ENCODE measurements at regions not wholly inside any gene's neighbourhood (a gene's known extent, or its start where the extent isn't known, plus 50 kb on each side); places are given as distances from the start of the nearest gene placed in this dataset.

GRCh38 chr2:195119231-195119630 is 537.8 kb upstream of the SLC39A10 start:
- intact Hi-C loops (cut with DNase I; ENCODE audit: low total_unique reads): no loop called here
- in situ Hi-C loops (cut with MboI; ENCODE audit: low sequenced_read_pairs in 4 of 4): no loop called here
- no peak for DNase-seq
- H3K36me3 ChIP-seq: no peaks in the 10 kb centered on the region
- no peak overlapping the region for H3K4me3 ChIP-seq
- no peaks in the 10 kb centered on the region for H3K4me1 ChIP-seq
- TF ChIP-seq CTCF (IDR thresholded peaks at IDR 0.05 in 4 of 5, conservative IDR thresholded peaks at IDR 0.05 in 1 of 5): no peak
- TF ChIP-seq POLR2A (IDR thresholded peaks at IDR 0.05): no peak
- H3K27me3 ChIP-seq: no peaks in the 10 kb centered on the region
- H3K27ac ChIP-seq: no peak overlapping the region
- no peak for ATAC-seq
- H3K9me3 ChIP-seq: no peaks in the 10 kb centered on the region

GRCh38 chr2:195118276-195118675 is 538.8 kb upstream of the SLC39A10 start:
- no peaks in the 10 kb centered on the region for H3K36me3 ChIP-seq
- ATAC-seq (no peak), DNase-seq (no peak)
- intact Hi-C loops (cut with DNase I; ENCODE audit: low total_unique reads): no loop called here
- H3K4me1 ChIP-seq: no peaks in the 10 kb centered on the region
- no peaks in the 10 kb centered on the region for H3K27me3 ChIP-seq
- no peaks in the 10 kb centered on the region for H3K9me3 ChIP-seq
- TF ChIP-seq CTCF (IDR thresholded peaks at IDR 0.05 in 4 of 5, conservative IDR thresholded peaks at IDR 0.05 in 1 of 5) (no peak), POLR2A (IDR thresholded peaks at IDR 0.05) (no peak)
- H3K4me3 ChIP-seq: no peak overlapping the region
- no peak overlapping the region for H3K27ac ChIP-seq
- in situ Hi-C loops (cut with MboI; ENCODE audit: low sequenced_read_pairs in 4 of 4): no loop called here

GRCh38 chr2:195117011-195117410 is 540.0 kb upstream of the SLC39A10 start:
- intact Hi-C loops (cut with DNase I; ENCODE audit: low total_unique reads): no loop called here
- ATAC-seq: no peak

GRCh38 chr2:195115738-195116137 is 541.3 kb upstream of the SLC39A10 start:
- Histone ChIP-seq H3K27ac (no peak overlapping the region), H3K9me3 (no peaks in the 10 kb centered on the region), H3K4me3 (no peak overlapping the region), H3K27me3 (no peaks in the 10 kb centered on the region), H3K4me1 (no peaks in the 10 kb centered on the region), H3K36me3 (no peaks in the 10 kb centered on the region)
- ATAC-seq (no peak), DNase-seq (no peak)
- in situ Hi-C loops (cut with MboI; ENCODE audit: low sequenced_read_pairs in 4 of 4): no loop called here
- TF ChIP-seq CTCF (IDR thresholded peaks at IDR 0.05 in 4 of 5, conservative IDR thresholded peaks at IDR 0.05 in 1 of 5) (no peak), POLR2A (IDR thresholded peaks at IDR 0.05) (no peak)
- intact Hi-C loops (cut with DNase I; ENCODE audit: low total_unique reads): no loop called here

More at GRCh38 chr2:195117011-195117410, 540.0 kb upstream of the SLC39A10 start:
- TF ChIP-seq CTCF (IDR thresholded peaks at IDR 0.05 in 4 of 5, conservative IDR thresholded peaks at IDR 0.05 in 1 of 5): no peak
- no peak for TF ChIP-seq POLR2A (IDR thresholded peaks at IDR 0.05)
- H3K36me3 ChIP-seq: no peaks in the 10 kb centered on the region
- no peaks in the 10 kb centered on the region for H3K4me1 ChIP-seq
- H3K4me3 ChIP-seq: no peak overlapping the region
- no peaks in the 10 kb centered on the region for H3K27me3 ChIP-seq
- no peaks in the 10 kb centered on the region for H3K9me3 ChIP-seq
- in situ Hi-C loops (cut with MboI; ENCODE audit: low sequenced_read_pairs in 4 of 4): no loop called here
- no peak for DNase-seq
- H3K27ac ChIP-seq: no peak overlapping the region

- H3K27me3 ChIP-seq: no peaks in the 10 kb centered on the region
- in situ Hi-C loops (cut with MboI; ENCODE audit: low sequenced_read_pairs in 4 of 4): no loop called here
- no peak overlapping the region for H3K27ac ChIP-seq
- intact Hi-C loops (cut with DNase I; ENCODE audit: low total_unique reads): no loop called here
- H3K4me3 ChIP-seq: no peak overlapping the region
- no peak for DNase-seq
- TF ChIP-seq CTCF (IDR thresholded peaks at IDR 0.05 in 4 of 5, conservative IDR thresholded peaks at IDR 0.05 in 1 of 5): no peak
- TF ChIP-seq POLR2A (IDR thresholded peaks at IDR 0.05): no peak
- no peak for ATAC-seq
- no peaks in the 10 kb centered on the region for H3K9me3 ChIP-seq
- no peaks in the 10 kb centered on the region for H3K4me1 ChIP-seq
- H3K36me3 ChIP-seq: no peaks in the 10 kb centered on the region
Observed at GRCh38 chr2:195108182-195108581, 548.8 kb upstream of the SLC39A10 start.
